Upper lobe of right lung (tissue), 1 donor: ENCODE measurements at regions not wholly inside any gene's neighbourhood (a gene's known extent, or its start where the extent isn't known, plus 50 kb on each side); places are given as distances from the start of the nearest gene placed in this dataset.

Experiments
- ATAC-seq: fragments of 200-7000 bp; cut with Tn5 transposase; one replicate; pipeline ENCODE4 v1.9.1; 2020; ENCODE audit warnings: mild to moderate bottlenecking, moderate library complexity
- DNase-seq: peaks from one replicate; pipeline ENCODE4 v3.0.0-alpha.2; 2020
- H3K27ac ChIP-seq: fragments of 200-600 bp; one replicate; pipeline ENCODE4 v1.8.0; 2022
- H3K27me3 ChIP-seq: fragments of 200-600 bp; one replicate; pipeline ENCODE4 v1.8.0; 2022; ENCODE audit warnings: mild to moderate bottlenecking
- H3K36me3 ChIP-seq: fragments of 200-600 bp; one replicate; pipeline ENCODE4 v1.8.0; 2022
- H3K4me1 ChIP-seq: fragments of 200-600 bp; one replicate; pipeline ENCODE4 v1.8.0; 2022
- H3K4me3 ChIP-seq: fragments of 200-600 bp; one replicate; pipeline ENCODE4 v1.8.0; 2022; ENCODE audit warnings: mild to moderate bottlenecking
- H3K9me3 ChIP-seq: fragments of 200-600 bp; one replicate; pipeline ENCODE4 v1.8.0; 2022
- intact Hi-C: fragments of 100-400 bp; cut with DNase I; formaldehyde crosslinking; loops from one replicate; pipeline ENCODE4 v1.11.0; 2022
- TF ChIP-seq, protein P1 (sequence below): fragments of 200-600 bp; IDR thresholded peaks from one replicate; pipeline ENCODE4 v1.8.0; 2022; ENCODE audit warnings: antibody characterized with exemption
- donor health status: DM: no; HTN: yes; CAD: no; lungs with severe emphysema.

DNA sequence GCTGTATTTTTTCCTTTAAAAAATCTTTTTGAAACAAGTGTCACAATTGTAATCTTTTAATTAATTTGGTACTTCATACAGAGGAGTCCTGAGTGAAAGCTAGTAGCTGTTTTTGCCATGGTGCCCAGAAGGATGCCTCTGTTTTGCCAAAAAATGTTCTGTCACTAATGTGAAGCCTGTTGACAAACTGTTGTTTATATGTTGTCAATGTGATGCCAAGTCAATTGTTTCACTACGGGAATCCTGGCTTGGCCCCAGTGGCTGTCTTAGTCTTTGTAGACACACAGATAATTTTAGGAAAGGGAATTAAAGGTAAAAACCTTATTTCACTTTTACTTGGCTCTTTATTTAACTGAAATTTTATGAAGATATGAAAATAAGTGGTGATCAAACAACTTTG lies 706.4 kb upstream of the MMS22L start:
- Histone ChIP-seq H3K27me3 (no peaks in the 10 kb centered on the region), H3K9me3 (no peaks in the 10 kb centered on the region), H3K27ac (no peak overlapping the region), H3K4me3 (no peak overlapping the region), H3K4me1 (no peaks in the 10 kb centered on the region), H3K36me3 (no peaks in the 10 kb centered on the region)
- intact Hi-C loops: no loop called here
- DNase-seq: no peak
- no peak for ATAC-seq
- TF ChIP-seq, protein P1, sequence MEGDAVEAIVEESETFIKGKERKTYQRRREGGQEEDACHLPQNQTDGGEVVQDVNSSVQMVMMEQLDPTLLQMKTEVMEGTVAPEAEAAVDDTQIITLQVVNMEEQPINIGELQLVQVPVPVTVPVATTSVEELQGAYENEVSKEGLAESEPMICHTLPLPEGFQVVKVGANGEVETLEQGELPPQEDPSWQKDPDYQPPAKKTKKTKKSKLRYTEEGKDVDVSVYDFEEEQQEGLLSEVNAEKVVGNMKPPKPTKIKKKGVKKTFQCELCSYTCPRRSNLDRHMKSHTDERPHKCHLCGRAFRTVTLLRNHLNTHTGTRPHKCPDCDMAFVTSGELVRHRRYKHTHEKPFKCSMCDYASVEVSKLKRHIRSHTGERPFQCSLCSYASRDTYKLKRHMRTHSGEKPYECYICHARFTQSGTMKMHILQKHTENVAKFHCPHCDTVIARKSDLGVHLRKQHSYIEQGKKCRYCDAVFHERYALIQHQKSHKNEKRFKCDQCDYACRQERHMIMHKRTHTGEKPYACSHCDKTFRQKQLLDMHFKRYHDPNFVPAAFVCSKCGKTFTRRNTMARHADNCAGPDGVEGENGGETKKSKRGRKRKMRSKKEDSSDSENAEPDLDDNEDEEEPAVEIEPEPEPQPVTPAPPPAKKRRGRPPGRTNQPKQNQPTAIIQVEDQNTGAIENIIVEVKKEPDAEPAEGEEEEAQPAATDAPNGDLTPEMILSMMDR: no peak

DNA sequence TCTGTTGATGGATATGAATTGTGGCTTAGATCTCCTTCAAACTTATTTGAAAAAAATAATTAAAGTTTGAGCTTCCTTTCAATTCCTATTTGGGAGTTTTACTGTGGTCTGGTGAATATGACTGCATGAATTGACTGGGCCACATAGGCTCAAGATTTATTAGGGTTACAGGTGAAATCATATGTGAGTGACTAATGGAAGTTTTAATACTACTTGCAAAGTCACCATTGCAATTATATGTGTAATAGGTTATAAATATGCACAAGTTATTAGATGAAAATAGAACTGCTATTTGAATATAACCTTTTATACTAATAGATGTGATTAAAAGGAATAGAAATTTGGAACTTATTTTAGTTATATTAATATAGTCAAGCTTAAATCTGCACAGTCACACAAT lies 712.1 kb upstream of the MMS22L start:
- no peak overlapping the region for H3K27ac ChIP-seq
- TF ChIP-seq, protein P1: no peak
- H3K9me3 ChIP-seq: no peaks in the 10 kb centered on the region
- no peaks in the 10 kb centered on the region for H3K27me3 ChIP-seq
- H3K4me1 ChIP-seq: no peaks in the 10 kb centered on the region
- intact Hi-C loops: no loop called here
- ATAC-seq (no peak), DNase-seq (no peak)
- H3K4me3 ChIP-seq: no peak overlapping the region
- no peaks in the 10 kb centered on the region for H3K36me3 ChIP-seq

DNA sequence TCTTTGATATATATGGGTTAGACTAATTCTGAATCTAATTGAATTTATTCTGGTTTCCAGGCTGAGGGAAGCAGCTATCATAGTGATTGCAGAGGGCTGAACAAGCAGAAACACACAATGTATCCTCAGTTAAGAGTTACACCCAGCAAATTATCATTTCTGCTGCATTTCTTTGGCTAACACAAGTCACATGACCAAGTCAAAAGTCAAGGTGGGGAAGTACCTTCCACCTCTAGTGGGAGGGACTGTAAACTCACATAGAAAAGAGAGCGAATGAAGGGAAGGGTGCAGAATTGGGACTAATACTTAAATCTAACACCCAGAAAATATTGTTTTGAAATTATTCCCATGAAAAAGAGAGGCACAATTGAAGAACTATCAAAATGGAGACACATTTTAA lies 719.7 kb upstream of the MMS22L start:
- no peaks in the 10 kb centered on the region for H3K36me3 ChIP-seq
- no peak overlapping the region for H3K27ac ChIP-seq
- TF ChIP-seq, protein P1: no peak
- H3K9me3 ChIP-seq: no peaks in the 10 kb centered on the region
- intact Hi-C loops: no loop called here
- no peaks in the 10 kb centered on the region for H3K4me1 ChIP-seq
- no peak for ATAC-seq
- H3K27me3 ChIP-seq: no peaks in the 10 kb centered on the region
- H3K4me3 ChIP-seq: no peak overlapping the region
- DNase-seq: no peak

DNA sequence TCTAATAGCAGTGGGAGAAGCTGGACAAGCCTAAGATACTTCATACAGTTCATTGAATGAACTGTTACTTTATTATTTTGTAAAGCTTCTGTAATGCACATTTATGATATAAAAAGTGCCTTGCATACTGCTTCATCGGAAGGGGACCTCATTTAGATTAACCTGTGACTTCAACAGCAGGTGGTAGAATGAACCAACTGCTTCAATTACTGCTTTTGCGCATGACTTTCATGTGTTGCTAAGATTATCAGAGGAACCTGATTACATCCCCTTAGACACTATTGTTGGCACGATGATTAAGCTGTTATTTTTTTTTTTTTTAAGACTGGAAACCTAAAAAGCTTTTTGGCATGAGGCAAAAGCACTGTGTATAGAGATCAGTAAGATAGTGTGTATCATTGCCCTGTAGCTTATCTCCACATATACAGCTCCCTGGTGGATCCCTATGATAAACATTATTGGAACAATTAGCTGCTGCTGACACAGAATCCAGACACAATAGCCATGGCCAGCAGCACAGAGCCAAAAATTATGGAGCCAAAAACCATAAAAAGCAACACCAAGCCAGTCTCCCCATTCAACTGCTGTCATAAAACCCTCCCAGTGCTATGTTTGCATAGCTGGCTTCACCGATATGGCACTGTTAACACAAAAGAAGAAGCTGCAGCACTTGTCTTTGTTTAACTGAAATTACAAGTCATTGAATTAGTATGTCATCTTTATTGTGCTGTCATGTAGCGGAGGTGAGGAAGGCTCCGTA lies 731.6 kb upstream of the MMS22L start:
- Histone ChIP-seq H3K4me1 (no peaks in the 10 kb centered on the region), H3K9me3 (no peaks in the 10 kb centered on the region), H3K4me3 (no peak overlapping the region), H3K27ac (no peak overlapping the region), H3K27me3 (no peaks in the 10 kb centered on the region), H3K36me3 (no peaks in the 10 kb centered on the region)
- intact Hi-C loops: no loop called here
- TF ChIP-seq, protein P1: no peak
- ATAC-seq: no peak
- DNase-seq: no peak

DNA sequence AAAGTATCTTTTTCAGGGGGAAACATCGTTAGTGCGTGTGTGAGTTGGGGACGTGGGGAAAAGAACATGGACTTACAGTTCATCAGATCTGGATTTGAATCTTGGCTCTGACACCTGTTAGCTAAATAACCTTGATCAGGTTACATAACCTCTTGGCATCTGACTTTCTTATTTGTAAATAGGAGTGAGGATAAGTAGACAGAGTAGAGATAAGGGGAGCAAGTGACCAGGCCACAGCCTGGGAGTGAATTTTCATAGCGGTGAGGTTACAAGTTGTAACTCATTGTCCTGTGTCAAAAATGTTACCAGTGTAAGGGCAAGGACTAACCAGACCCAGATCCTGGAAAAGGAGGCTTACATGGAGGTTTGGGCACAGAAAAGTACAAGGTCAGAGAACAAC lies 733.5 kb upstream of the MMS22L start:
- ATAC-seq (no peak), DNase-seq (no peak)
- Histone ChIP-seq H3K9me3 (no peaks in the 10 kb centered on the region), H3K36me3 (no peaks in the 10 kb centered on the region), H3K27ac (no peak overlapping the region), H3K4me3 (no peak overlapping the region), H3K4me1 (no peaks in the 10 kb centered on the region), H3K27me3 (no peaks in the 10 kb centered on the region)
- TF ChIP-seq, protein P1: no peak
- intact Hi-C loops: no loop called here

DNA sequence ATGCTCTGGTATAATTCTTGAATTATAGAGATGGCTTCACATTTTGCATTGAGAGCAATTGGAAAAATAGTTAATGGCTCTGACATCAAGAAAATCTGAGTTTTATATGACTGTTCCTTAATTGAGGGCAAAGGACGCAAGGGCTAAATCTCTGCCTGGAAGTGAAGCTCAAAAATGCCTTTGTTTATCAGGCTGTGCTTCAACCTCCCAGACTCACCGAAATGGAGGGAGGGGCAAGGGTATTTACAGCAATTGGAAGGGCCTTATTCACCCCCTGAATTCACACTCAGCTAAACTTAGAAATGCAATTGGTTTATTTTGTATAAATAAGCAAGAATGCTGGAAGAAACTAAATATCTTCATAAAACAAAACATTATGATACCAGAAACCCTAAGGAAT lies 737.2 kb upstream of the MMS22L start:
- H3K36me3 ChIP-seq: no peaks in the 10 kb centered on the region
- no peaks in the 10 kb centered on the region for H3K9me3 ChIP-seq
- no peaks in the 10 kb centered on the region for H3K4me1 ChIP-seq
- H3K27ac ChIP-seq: no peak overlapping the region
- intact Hi-C loops: no loop called here
- no peak for ATAC-seq
- no peak overlapping the region for H3K4me3 ChIP-seq
- TF ChIP-seq, protein P1: no peak
- no peak for DNase-seq
- H3K27me3 ChIP-seq: no peaks in the 10 kb centered on the region
